ENCODE measurements at regions not wholly inside any gene's neighbourhood (a gene's known extent, or its start where the extent isn't known, plus 50 kb on each side); places are given as distances from the start of the nearest gene placed in this dataset.

DNA sequence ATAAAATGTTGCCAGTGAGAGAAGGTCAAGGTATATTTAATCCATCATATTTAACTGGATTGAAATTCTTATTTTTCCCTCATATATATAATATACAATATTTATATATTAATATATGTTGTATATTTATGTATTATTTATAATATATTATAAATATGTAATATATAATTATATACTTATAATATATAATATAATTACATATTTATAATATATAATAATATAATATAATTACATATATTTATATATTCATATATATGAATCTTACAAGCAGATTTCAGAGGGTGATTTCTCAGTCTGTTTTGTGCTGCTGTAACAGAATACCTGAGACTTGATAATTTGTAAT lies 52.7 kb upstream of the TLE3 start:
- no peak for DNase-seq (ENCODE audit: low read depth in 1 of 2, low spot score in 1 of 2)

DNA sequence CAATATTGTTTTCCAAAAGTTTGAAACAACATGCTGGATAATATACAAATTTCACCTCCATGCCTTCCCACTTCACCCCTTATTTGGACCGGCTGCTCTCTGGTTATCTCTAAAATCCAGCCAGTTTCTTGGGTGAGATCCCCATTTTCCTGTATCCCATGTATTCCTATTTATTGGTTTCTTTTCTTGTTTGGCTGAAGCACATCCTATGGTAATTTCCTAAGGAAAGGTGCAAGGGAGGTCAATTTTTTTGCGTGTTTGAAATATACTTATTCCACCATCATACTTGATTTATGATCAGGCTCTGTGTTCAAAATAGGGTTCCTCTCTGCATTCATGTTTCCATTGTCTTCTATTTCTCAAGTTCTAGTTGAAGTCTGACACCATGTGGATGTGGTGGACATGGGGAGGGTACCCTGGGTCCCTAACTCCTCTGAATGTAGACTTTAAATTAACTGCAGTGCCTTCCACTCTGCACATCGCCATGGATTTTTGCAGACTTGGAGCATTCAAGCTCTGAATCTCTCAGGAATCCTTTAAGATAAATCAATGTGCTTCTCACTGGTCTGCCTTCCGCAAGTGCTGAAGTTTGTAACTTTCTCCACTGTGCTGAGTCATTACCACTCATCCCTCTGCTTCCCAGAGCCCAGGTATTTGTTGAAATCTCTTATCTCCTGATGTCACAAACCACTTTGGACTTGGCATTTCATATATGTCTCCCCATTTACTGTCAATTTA lies 52.1 kb upstream of the TLE3 start:
- DNase-seq (ENCODE audit: low read depth in 1 of 2, low spot score in 1 of 2): no peak

DNA sequence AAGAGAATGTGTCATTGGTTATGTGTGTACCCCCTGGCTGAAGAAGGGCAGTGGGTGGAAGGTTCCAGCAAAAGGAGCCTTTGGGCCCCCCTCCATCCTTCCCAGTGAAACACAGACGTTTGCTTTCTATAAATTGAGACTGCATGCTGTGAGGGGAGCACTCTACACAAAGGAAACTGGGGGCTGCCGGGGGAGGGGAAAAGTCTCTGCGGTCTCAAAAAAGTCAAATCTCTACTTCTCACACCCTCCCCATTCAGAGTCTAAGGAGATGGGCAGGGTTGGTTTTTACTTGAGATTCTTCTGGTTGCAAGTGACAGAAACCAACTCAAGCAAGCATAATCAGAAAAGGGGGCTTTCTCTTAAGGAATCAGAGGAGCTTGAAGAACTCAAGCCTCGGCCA lies 50.1 kb upstream of the TLE3 start:
- no peak for DNase-seq (ENCODE audit: low read depth in 1 of 2, low spot score in 1 of 2)

Measured in activated T-helper 1 cell treated with anti-CD3 and anti-CD28 coated beads, Interleukin-2, amount 50 U/mL, for 16 hours (primary cell).